GM10266 (cell line): ENCODE measurements at regions not wholly inside any gene's neighbourhood (a gene's known extent, or its start where the extent isn't known, plus 50 kb on each side); places are given as distances from the start of the nearest gene placed in this dataset.

Source experiments
- DNase-seq: peaks from one replicate; pipeline ENCODE4 v3.0.0; 2012; ENCODE audit errors: extremely low spot score
- CTCF ChIP-seq: IDR thresholded peaks from 2 replicates; pipeline ENCODE4 v1.5.1; 2012; ENCODE audit warnings: mild to moderate bottlenecking, low read depth; ENCODE audit not compliant: control insufficient read depth, insufficient read depth; ENCODE audit errors: missing control alignments

GRCh38 chr10:81548160-81548559 is 326.8 kb upstream of the NRG3 start:
- no peak for DNase-seq
- TF ChIP-seq CTCF = no peak

- no peak for TF ChIP-seq CTCF
- DNase-seq = no peak
These were observed 310.9 kb upstream of the NRG3 start for GRCh38 chr10:81564143-81564542.

- no peak for DNase-seq
- TF ChIP-seq CTCF = no peak
These were observed 305.5 kb upstream of the NRG3 start for GRCh38 chr10:81569488-81569887.

- no peak for DNase-seq
- TF ChIP-seq CTCF = no peak
These were observed 304.6 kb upstream of the NRG3 start for GRCh38 chr10:81570349-81570748.

- DNase-seq = no peak
- no peak for TF ChIP-seq CTCF
These were observed 303.9 kb upstream of the NRG3 start for GRCh38 chr10:81570878-81571794.

- no peak for TF ChIP-seq CTCF
- no peak for DNase-seq
These were observed 300.0 kb upstream of the NRG3 start for GRCh38 chr10:81575036-81575435.

GRCh38 chr10:81576336-81576735 is 298.7 kb upstream of the NRG3 start:
- no peak for TF ChIP-seq CTCF

More at GRCh38 chr10:81576336-81576735, 298.7 kb upstream of the NRG3 start:
- DNase-seq = no peak
